ENCODE measurements at regions not wholly inside any gene's neighbourhood (a gene's known extent, or its start where the extent isn't known, plus 50 kb on each side); places are given as distances from the start of the nearest gene placed in this dataset.
A peak's percentile ranks its signal among the peaks of the same experiment; 100 is the strongest.

GRCh38 chr6:122280105-122281021 lies 119.1 kb upstream of the HSF2 start:
- peak; percentile 2 for DNase-seq (ENCODE audit: low spot score)

GRCh38 chr6:122283884-122284283 lies 115.6 kb upstream of the HSF2 start:
- no peak for DNase-seq (ENCODE audit: low spot score)

- no peak for DNase-seq (ENCODE audit: low spot score)
Measured at GRCh38 chr6:122284848-122285247, 114.6 kb upstream of the HSF2 start.

GRCh38 chr6:122285292-122285913 lies 114.0 kb upstream of the HSF2 start:
- peak; percentile 2 for DNase-seq (ENCODE audit: low spot score)

- DNase-seq (ENCODE audit: low spot score): no peak
Measured at GRCh38 chr6:122286512-122286911, 112.9 kb upstream of the HSF2 start.

GRCh38 chr6:122289762-122290539 lies 109.5 kb upstream of the HSF2 start:
- DNase-seq (ENCODE audit: low spot score): no peak

GRCh38 chr6:122297010-122297409 lies 102.4 kb upstream of the HSF2 start:
- no peak for DNase-seq (ENCODE audit: low spot score)

GRCh38 chr6:122302067-122302466 lies 97.4 kb upstream of the HSF2 start:
- no peak for DNase-seq (ENCODE audit: low spot score)

GRCh38 chr6:122307577-122307976 lies 91.9 kb upstream of the HSF2 start:
- no peak for DNase-seq (ENCODE audit: low spot score)

- no peak for DNase-seq (ENCODE audit: low spot score)
Measured at GRCh38 chr6:122308074-122308473, 91.4 kb upstream of the HSF2 start.

GRCh38 chr6:122315842-122316241 lies 83.6 kb upstream of the HSF2 start:
- no peak for DNase-seq (ENCODE audit: low spot score)

- DNase-seq (ENCODE audit: low spot score): no peak
Measured at GRCh38 chr6:122322824-122323223, 76.6 kb upstream of the HSF2 start.

- DNase-seq (ENCODE audit: low spot score): no peak
Measured at GRCh38 chr6:122323361-122323760, 76.1 kb upstream of the HSF2 start.

- DNase-seq (ENCODE audit: low spot score): no peak
Measured at GRCh38 chr6:122330315-122330714, 69.1 kb upstream of the HSF2 start.

GRCh38 chr6:122337645-122338044 lies 61.8 kb upstream of the HSF2 start:
- DNase-seq (ENCODE audit: low spot score): no peak

- no peak for DNase-seq (ENCODE audit: low spot score)
Measured at GRCh38 chr6:122339661-122340060, 59.8 kb upstream of the HSF2 start.

- no peak for DNase-seq (ENCODE audit: low spot score)
Measured at GRCh38 chr6:122347280-122347679, 52.2 kb upstream of the HSF2 start.

- DNase-seq (ENCODE audit: low spot score): no peak
Measured at GRCh38 chr6:122347751-122348150, 51.7 kb upstream of the HSF2 start.
